Uterus (tissue), 3 donors: ENCODE measurements at regions not wholly inside any gene's neighbourhood (a gene's known extent, or its start where the extent isn't known, plus 50 kb on each side); places are given as distances from the start of the nearest gene placed in this dataset.
"Not testable (repeated sequence)": the region's sequence is repeated elsewhere in the genome, so short reads cannot be mapped to it uniquely, and the experiment has no call there.

ENCODE experiments used
- DNase-seq, 2 donors: peaks; one replicate each; pipeline ENCODE4 v3.0.0-alpha.2; 2019 to 2020
- H3K27ac ChIP-seq, 2 donors: fragments of 200-600 bp; sonication (generic); 1 replicate in 1 of 2; 2 replicates in 1 of 2; pipeline ENCODE4 v1.5.1; 2016 to 2018
- H3K27me3 ChIP-seq, 2 donors: fragments of 200-600 bp; sonication (generic); one replicate each; pipeline ENCODE4 v1.5.1; 2018 to 2019; ENCODE audit warnings: control low read depth in 1 of 2
- H3K36me3 ChIP-seq, 2 donors: fragments of 200-600 bp; sonication (generic); one replicate each; pipeline ENCODE4 v1.5.1; 2019; ENCODE audit warnings: control low read depth in 1 of 2
- H3K4me1 ChIP-seq, 2 donors: fragments of 200-600 bp; sonication (generic); one replicate each; pipeline ENCODE4 v1.5.1; 2018 to 2019; ENCODE audit warnings: control low read depth in 1 of 2
- H3K4me3 ChIP-seq, 2 donors: fragments of 200-600 bp; sonication (generic); 1 replicate in 1 of 2; 2 replicates in 1 of 2; pipeline ENCODE4 v1.5.1; 2018 to 2019; ENCODE audit warnings: mild to moderate bottlenecking in 1 of 2
- H3K9me3 ChIP-seq, 2 donors: fragments of 200-600 bp; sonication (generic); one replicate each; pipeline ENCODE4 v1.5.1; 2019; ENCODE audit warnings: control low read depth in 1 of 2
- POLR2A ChIP-seq, 2 donors: fragments of 450-650 bp; IDR thresholded peaks; one replicate each; pipeline ENCODE4 v1.6.1; 2016; ENCODE audit warnings: antibody characterized with exemption in 2 of 2, mild to moderate bottlenecking in 1 of 2, moderate library complexity in 1 of 2
- intact Hi-C: fragments of 100-400 bp; cut with DNase I; formaldehyde crosslinking; loops from one replicate; pipeline ENCODE4 v1.15.1; 2023; ENCODE audit warnings: low total_unique reads
- TF ChIP-seq, protein P1 (sequence below), 4 experiments: fragments of 200-600 bp in 2 of 4; fragments of 450-650 bp in 2 of 4; sonication (generic) in 2 of 4; IDR thresholded peaks; one replicate each; pipeline ENCODE4 v1.5.1; 2016 to 2019; ENCODE audit warnings: antibody characterized with exemption in 4 of 4, mild to moderate bottlenecking in 2 of 4, moderate library complexity in 1 of 4
- donor health status: DM: yes; HTN: yes; CAD: no.

GRCh38 chr3:176032043-176032442, 1165.2 kb downstream of the TBL1XR1 start:
- TF ChIP-seq, protein P1, sequence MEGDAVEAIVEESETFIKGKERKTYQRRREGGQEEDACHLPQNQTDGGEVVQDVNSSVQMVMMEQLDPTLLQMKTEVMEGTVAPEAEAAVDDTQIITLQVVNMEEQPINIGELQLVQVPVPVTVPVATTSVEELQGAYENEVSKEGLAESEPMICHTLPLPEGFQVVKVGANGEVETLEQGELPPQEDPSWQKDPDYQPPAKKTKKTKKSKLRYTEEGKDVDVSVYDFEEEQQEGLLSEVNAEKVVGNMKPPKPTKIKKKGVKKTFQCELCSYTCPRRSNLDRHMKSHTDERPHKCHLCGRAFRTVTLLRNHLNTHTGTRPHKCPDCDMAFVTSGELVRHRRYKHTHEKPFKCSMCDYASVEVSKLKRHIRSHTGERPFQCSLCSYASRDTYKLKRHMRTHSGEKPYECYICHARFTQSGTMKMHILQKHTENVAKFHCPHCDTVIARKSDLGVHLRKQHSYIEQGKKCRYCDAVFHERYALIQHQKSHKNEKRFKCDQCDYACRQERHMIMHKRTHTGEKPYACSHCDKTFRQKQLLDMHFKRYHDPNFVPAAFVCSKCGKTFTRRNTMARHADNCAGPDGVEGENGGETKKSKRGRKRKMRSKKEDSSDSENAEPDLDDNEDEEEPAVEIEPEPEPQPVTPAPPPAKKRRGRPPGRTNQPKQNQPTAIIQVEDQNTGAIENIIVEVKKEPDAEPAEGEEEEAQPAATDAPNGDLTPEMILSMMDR (IDR thresholded peaks at IDR 0.05): no peak
- TF ChIP-seq POLR2A (IDR thresholded peaks at IDR 0.05): no peak
- no peak for DNase-seq
- Histone ChIP-seq H3K27me3 (no peaks in the 10 kb centered on the region), H3K27ac (no peak overlapping the region), H3K9me3 (no peaks in the 10 kb centered on the region), H3K4me1 (no peaks in the 10 kb centered on the region), H3K36me3 (no peaks in the 10 kb centered on the region), H3K4me3 (no peak overlapping the region)
- intact Hi-C loops: no loop called here

DNA sequence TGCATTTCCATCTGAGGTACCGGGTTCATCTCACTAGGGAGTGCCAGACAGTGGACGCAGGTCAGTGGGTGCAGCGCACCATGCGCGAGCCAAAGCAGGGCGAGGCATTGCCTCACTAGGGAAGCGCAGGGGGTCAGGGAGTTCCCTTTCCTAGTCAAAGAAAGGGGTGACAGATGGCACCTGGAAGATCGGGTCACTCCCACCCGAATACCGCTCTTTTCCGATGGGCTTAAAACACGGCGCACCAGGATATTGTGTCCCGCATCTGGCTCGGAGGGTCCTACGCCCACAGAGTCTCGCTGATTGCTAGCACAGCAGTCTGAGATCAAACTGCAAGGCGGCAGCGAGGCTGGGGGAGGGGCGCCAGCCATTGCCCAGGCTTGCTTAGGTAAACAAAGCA, 1157.1 kb downstream of the NAALADL2 start:
- H3K27ac ChIP-seq, intact Hi-C loops, H3K4me3 ChIP-seq, DNase-seq, H3K4me1 ChIP-seq, H3K36me3 ChIP-seq, H3K27me3 ChIP-seq, H3K9me3 ChIP-seq: not testable (repeated sequence)

- H3K9me3 ChIP-seq, H3K27ac ChIP-seq, H3K36me3 ChIP-seq, DNase-seq, H3K4me1 ChIP-seq, H3K4me3 ChIP-seq, H3K27me3 ChIP-seq, intact Hi-C loops: not testable (repeated sequence)
Measured at GRCh38 chr3:176015228-176015627, 1156.1 kb downstream of the NAALADL2 start.

DNA sequence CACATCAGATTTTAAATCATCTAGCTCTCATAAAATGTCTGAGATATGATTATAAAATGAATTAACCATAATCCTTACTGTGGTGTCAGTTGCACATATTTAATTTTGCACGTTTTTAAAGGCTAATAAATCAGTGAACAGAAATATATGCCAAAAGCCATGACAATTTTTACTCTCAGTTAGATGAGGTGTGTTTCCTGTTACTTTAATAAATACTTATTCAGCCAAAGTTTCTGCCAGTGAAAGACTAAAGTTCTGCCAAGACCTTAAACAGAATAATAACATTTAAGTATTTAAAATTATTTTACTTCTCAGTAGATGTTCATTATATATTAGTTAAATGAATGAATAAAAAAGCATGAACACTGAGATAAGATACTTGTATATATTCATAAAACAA, 1150.1 kb downstream of the NAALADL2 start:
- H3K4me3 ChIP-seq: no peak overlapping the region
- intact Hi-C loops: no loop called here
- DNase-seq: no peak
- TF ChIP-seq, protein P1 (IDR thresholded peaks at IDR 0.05): no peak
- no peak for TF ChIP-seq POLR2A (IDR thresholded peaks at IDR 0.05)
- no peaks in the 10 kb centered on the region for H3K36me3 ChIP-seq
- no peak overlapping the region for H3K27ac ChIP-seq
- no peaks in the 10 kb centered on the region for H3K27me3 ChIP-seq
- H3K9me3 ChIP-seq: no peaks in the 10 kb centered on the region
- no peaks in the 10 kb centered on the region for H3K4me1 ChIP-seq

DNA sequence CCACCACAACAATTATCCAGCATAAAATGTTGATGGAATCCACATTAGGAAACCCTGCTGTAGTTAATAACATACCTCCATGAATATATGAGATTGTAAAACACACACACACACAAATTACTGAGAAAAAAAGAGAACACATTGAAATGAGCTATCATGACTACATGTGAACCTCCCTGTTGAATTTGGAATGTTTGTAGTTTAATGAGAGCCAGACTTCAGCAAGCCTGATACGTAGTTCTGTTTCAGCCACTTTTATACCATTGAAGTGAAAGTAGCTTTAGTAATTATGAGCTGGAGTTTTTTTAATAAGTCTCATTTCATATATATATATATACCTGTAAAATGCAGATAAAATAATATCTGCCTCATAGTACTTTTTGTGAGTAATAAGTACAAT, 1146.4 kb downstream of the NAALADL2 start:
- Histone ChIP-seq H3K4me3 (no peak overlapping the region), H3K4me1 (no peaks in the 10 kb centered on the region), H3K27me3 (no peaks in the 10 kb centered on the region), H3K27ac (no peak overlapping the region), H3K36me3 (no peaks in the 10 kb centered on the region), H3K9me3 (no peaks in the 10 kb centered on the region)
- TF ChIP-seq, protein P1 (IDR thresholded peaks at IDR 0.05): no peak
- TF ChIP-seq POLR2A (IDR thresholded peaks at IDR 0.05): no peak
- DNase-seq: no peak
- intact Hi-C loops: no loop called here

- H3K9me3 ChIP-seq: peaks cover 0 to 11% of the 10 kb centered on the region in 2 donors
- intact Hi-C loops: no loop called here
- H3K27me3 ChIP-seq: no peaks in the 10 kb centered on the region
- H3K27ac ChIP-seq: no peak overlapping the region
- no peak for TF ChIP-seq POLR2A (IDR thresholded peaks at IDR 0.05)
- TF ChIP-seq, protein P1 (IDR thresholded peaks at IDR 0.05): no peak
- DNase-seq: no peak
- no peaks in the 10 kb centered on the region for H3K36me3 ChIP-seq
- H3K4me3 ChIP-seq: no peak overlapping the region
- no peaks in the 10 kb centered on the region for H3K4me1 ChIP-seq
Measured at GRCh38 chr3:175989161-175989560, 1130.0 kb downstream of the NAALADL2 start.
